Gastroesophageal sphincter (tissue), 4 donors: ENCODE measurements at regions not wholly inside any gene's neighbourhood (a gene's known extent, or its start where the extent isn't known, plus 50 kb on each side); places are given as distances from the start of the nearest gene placed in this dataset.

Experiments
- ATAC-seq: fragments of 150-250 bp; one replicate; pipeline ENCODE4 v1.9.1; 2016; ENCODE audit warnings: mild to moderate bottlenecking, moderate library complexity
- H3K27ac ChIP-seq, 4 donors: fragments of 200-600 bp; sonication (generic) in 3 of 4; 1 replicate in 3 of 4; 2 replicates in 1 of 4; pipeline ENCODE4 v1.5.1; 2016 to 2019
- H3K27me3 ChIP-seq: fragments of 200-600 bp; sonication (generic); one replicate; pipeline ENCODE4 v1.5.1; 2019
- H3K36me3 ChIP-seq, 2 donors: fragments of 200-600 bp; sonication (generic); one replicate each; pipeline ENCODE4 v1.5.1; 2019; ENCODE audit warnings: control low read depth in 1 of 2
- H3K4me1 ChIP-seq, 3 donors: fragments of 200-600 bp; sonication (generic); 1 replicate in 2 of 3; 2 replicates in 1 of 3; pipeline ENCODE4 v1.5.1; 2016 to 2019; ENCODE audit warnings: control low read depth in 2 of 3
- H3K4me3 ChIP-seq, 2 donors: fragments of 200-600 bp; sonication (generic); one replicate each; pipeline ENCODE4 v1.5.1; 2019; ENCODE audit warnings: mild to moderate bottlenecking in 1 of 2, moderate library complexity in 1 of 2
- H3K9me3 ChIP-seq, 3 donors: fragments of 200-600 bp; sonication (generic); one replicate each; pipeline ENCODE4 v1.5.1; 2017 to 2019; ENCODE audit warnings: control low read depth in 2 of 3
- CTCF ChIP-seq, 4 experiments: fragments of 200-600 bp in 2 of 4; fragments of 450-650 bp in 2 of 4; sonication (generic) in 1 of 4; IDR thresholded peaks; one replicate each; pipeline ENCODE4 v1.5.1; 2017 to 2019; ENCODE audit warnings: antibody characterized with exemption in 4 of 4, mild to moderate bottlenecking in 2 of 4, moderate library complexity in 2 of 4
- EP300 ChIP-seq: sonication (generic); formaldehyde crosslinking; IDR thresholded peaks from one replicate; pipeline ENCODE4 v1.6.1; 2017; ENCODE audit warnings: antibody characterized with exemption, mild to moderate bottlenecking
- POLR2A ChIP-seq, 2 donors: fragments of 450-650 bp; IDR thresholded peaks; one replicate each; pipeline ENCODE4 v1.6.1; 2017; ENCODE audit warnings: antibody characterized with exemption in 2 of 2, mild to moderate bottlenecking in 2 of 2, moderate library complexity in 1 of 2
- POLR2AphosphoS5 ChIP-seq: sonication (generic); formaldehyde crosslinking; IDR thresholded peaks from one replicate; pipeline ENCODE4 v1.6.1; 2017; ENCODE audit warnings: antibody characterized with exemption
- WGBS, 2 donors: methylation state at CpG; one replicate each; pipeline ENCODE4 v1.1.5; 2018; ENCODE audit warnings: low coverage in 1 of 2; 5-methylcytosine and 5-hydroxymethylcytosine counted together

GRCh38 chr16:6375465-6376075 lies 957.1 kb upstream of the RBFOX1 start:
- Histone ChIP-seq H3K4me3 (no peak overlapping the region), H3K9me3 (no peaks in the 10 kb centered on the region), H3K36me3 (no peaks in the 10 kb centered on the region), H3K4me1 (no peaks in the 10 kb centered on the region), H3K27ac (no peak overlapping the region), H3K27me3 (no peaks in the 10 kb centered on the region)
- 22% methylated on average over 6 of the region's 8 CpGs; no CpG with 5 or more reads in 1 of the 2 donors for WGBS, 2 donors
- ATAC-seq, result no peak
- TF ChIP-seq POLR2A (IDR thresholded peaks at IDR 0.05) (no peak), EP300 (no peak), POLR2AphosphoS5 (no peak), CTCF (IDR thresholded peaks at IDR 0.05) (no peak)

GRCh38 chr16:6374821-6375220 lies 957.8 kb upstream of the RBFOX1 start:
- WGBS, 2 donors, result 8 to 13% methylated on average over 3 of the region's 3 CpGs
- no peaks in the 10 kb centered on the region for H3K36me3 ChIP-seq
- H3K4me1 ChIP-seq, result no peaks in the 10 kb centered on the region
- no peak overlapping the region for H3K27ac ChIP-seq
- no peaks in the 10 kb centered on the region for H3K9me3 ChIP-seq
- ATAC-seq, result no peak
- TF ChIP-seq POLR2AphosphoS5 (no peak), EP300 (no peak), CTCF (IDR thresholded peaks at IDR 0.05) (no peak), POLR2A (IDR thresholded peaks at IDR 0.05) (no peak)
- H3K27me3 ChIP-seq, result no peaks in the 10 kb centered on the region
- H3K4me3 ChIP-seq, result no peak overlapping the region

DNA sequence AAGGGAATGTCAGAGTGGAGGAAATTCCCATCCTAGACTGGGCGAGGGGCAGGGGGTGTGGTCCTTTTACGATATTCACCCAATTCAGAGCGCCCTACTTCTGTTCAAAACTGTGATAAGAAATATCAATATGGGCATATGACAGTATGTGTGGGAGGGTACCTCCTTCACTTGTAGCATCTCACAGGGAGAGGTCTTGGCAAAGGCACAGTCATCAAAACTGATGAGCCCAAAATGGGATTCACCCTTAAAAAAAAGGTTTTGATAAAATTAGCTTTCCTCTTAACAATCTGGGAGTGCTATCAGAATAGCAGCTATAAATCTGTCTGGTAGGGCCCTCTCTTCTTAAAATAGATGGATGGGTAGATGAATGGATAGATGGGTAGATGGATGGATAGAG lies 967.8 kb upstream of the RBFOX1 start:
- H3K27me3 ChIP-seq, result no peaks in the 10 kb centered on the region
- WGBS, 2 donors, result 75 to 89% methylated on average over 2 to 3 of the region's 3 CpGs

GRCh38 chr16:6363896-6364607 lies 968.6 kb upstream of the RBFOX1 start:
- Histone ChIP-seq H3K9me3 (no peaks in the 10 kb centered on the region), H3K36me3 (no peaks in the 10 kb centered on the region), H3K27me3 (no peaks in the 10 kb centered on the region), H3K27ac (no peak overlapping the region), H3K4me1 (no peaks in the 10 kb centered on the region), H3K4me3 (no peak overlapping the region)
- 68 to 76% methylated on average over 6 of the region's 6 CpGs for WGBS, 2 donors
- TF ChIP-seq CTCF (IDR thresholded peaks at IDR 0.05) (no peak), POLR2AphosphoS5 (no peak), EP300 (no peak), POLR2A (IDR thresholded peaks at IDR 0.05) (no peak)
- no peak for ATAC-seq

More for the DNA sequence above, 967.8 kb upstream of the RBFOX1 start:
- Histone ChIP-seq H3K9me3 (no peaks in the 10 kb centered on the region), H3K27ac (no peak overlapping the region), H3K4me3 (no peak overlapping the region), H3K4me1 (no peaks in the 10 kb centered on the region), H3K36me3 (no peaks in the 10 kb centered on the region)
- ATAC-seq, result no peak
- no peak for TF ChIP-seq CTCF (IDR thresholded peaks at IDR 0.05)
- TF ChIP-seq POLR2A (IDR thresholded peaks at IDR 0.05), result no peak
- TF ChIP-seq EP300, result no peak
- no peak for TF ChIP-seq POLR2AphosphoS5

- Histone ChIP-seq H3K4me1 (no peaks in the 10 kb centered on the region), H3K4me3 (no peak overlapping the region), H3K27me3 (no peaks in the 10 kb centered on the region), H3K27ac (no peak overlapping the region), H3K36me3 (no peaks in the 10 kb centered on the region), H3K9me3 (no peaks in the 10 kb centered on the region)
- ATAC-seq, result no peak
- WGBS, 2 donors, result 76 to 79% methylated on average over 10 to 11 of the region's 11 CpGs
- no peak for TF ChIP-seq POLR2AphosphoS5
- no peak for TF ChIP-seq CTCF (IDR thresholded peaks at IDR 0.05)
- no peak for TF ChIP-seq EP300
- no peak for TF ChIP-seq POLR2A (IDR thresholded peaks at IDR 0.05)
Observed at GRCh38 chr16:6363396-6363795, 969.2 kb upstream of the RBFOX1 start.
